Calu3 (cell line): ENCODE measurements at regions not wholly inside any gene's neighbourhood (a gene's known extent, or its start where the extent isn't known, plus 50 kb on each side); places are given as distances from the start of the nearest gene placed in this dataset.
"Not testable (repeated sequence)": the region's sequence is repeated elsewhere in the genome, so short reads cannot be mapped to it uniquely, and the experiment has no call there.

Experiments used
- BruUV-seq: library from RNA; stranded (reverse); fragments of 400-500 nt; replicated peaks from 2 replicates; lab custom pipeline; 2021; lab: Mats Ljungman, UMichigan
- CTCF ChIA-PET: fragments of 300-600 bp; sonication (Branson Sonifier 250); formaldehyde crosslinking; loops from one replicate; lab custom pipeline; 2022; ENCODE audit warnings: antibody characterized with exemption; lab: Charles Lee
- DNase-seq: peaks from one replicate; pipeline ENCODE4 v3.0.0; 2022
- H3K27ac Mint-ChIP-seq: one replicate; pipeline ENCODE4 v1.8.0; 2022; ENCODE audit warnings: mixed read lengths; ENCODE audit not compliant: unreplicated experiment
- H3K27me3 Mint-ChIP-seq: one replicate; pipeline ENCODE4 v1.8.0; 2022; ENCODE audit warnings: mixed read lengths; ENCODE audit not compliant: unreplicated experiment
- H3K36me3 Mint-ChIP-seq: one replicate; pipeline ENCODE4 v1.8.0; 2022; ENCODE audit warnings: mild to moderate bottlenecking, moderate library complexity, mixed read lengths; ENCODE audit not compliant: insufficient read depth, unreplicated experiment
- H3K4me1 Mint-ChIP-seq: one replicate; pipeline ENCODE4 v1.8.0; 2022; ENCODE audit warnings: mild to moderate bottlenecking, low read depth, mixed read lengths; ENCODE audit not compliant: unreplicated experiment
- H3K4me3 Mint-ChIP-seq: one replicate; pipeline ENCODE4 v1.8.0; 2022; ENCODE audit warnings: mild to moderate bottlenecking, low read depth, moderate library complexity, mixed read lengths; ENCODE audit not compliant: unreplicated experiment
- H3K9me3 Mint-ChIP-seq: one replicate; pipeline ENCODE4 v1.8.0; 2022; ENCODE audit warnings: low read depth, mixed read lengths; ENCODE audit not compliant: unreplicated experiment
- intact Hi-C: fragments of 100-400 bp; cut with micrococcal nuclease; formaldehyde crosslinking; loops from one replicate; pipeline ENCODE4 v1.10.0; 2022; ENCODE audit not compliant: unreplicated experiment
- TF ChIP-seq, protein P1 (sequence below): fragments of 200-600 bp; IDR thresholded peaks from one replicate; pipeline ENCODE4 v1.8.0; 2022; ENCODE audit warnings: antibody characterized with exemption; ENCODE audit not compliant: unreplicated experiment

DNA sequence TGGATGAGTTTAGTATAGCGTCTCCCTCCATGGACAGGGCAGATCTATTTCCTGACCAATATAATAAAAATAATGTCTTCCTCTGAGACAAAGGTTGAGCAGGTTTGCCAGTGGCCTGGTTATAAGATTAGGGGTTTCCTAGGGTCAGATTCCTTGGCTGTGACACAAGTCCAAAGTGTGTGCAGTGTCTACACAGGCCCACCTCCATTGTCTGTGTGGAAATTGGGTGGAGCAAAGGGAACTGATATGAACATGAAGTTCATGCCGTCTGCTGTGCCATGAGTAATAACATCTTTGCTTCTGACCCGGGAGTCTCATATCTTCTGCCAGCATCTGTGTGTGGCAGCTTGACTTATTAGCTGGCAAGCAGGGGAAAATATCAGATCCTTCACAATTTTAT lies 187.7 kb upstream of the BOD1L1 start:
- intact Hi-C loops = no loop called here
- Mint-ChIP-seq H3K9me3 (no peaks in the 10 kb centered on the region), H3K4me3 (no peak overlapping the region), H3K27ac (no peak overlapping the region), H3K27me3 (no peaks in the 10 kb centered on the region), H3K36me3 (no peaks in the 10 kb centered on the region), H3K4me1 (no peaks in the 10 kb centered on the region)
- CTCF ChIA-PET = no interaction called here
- TF ChIP-seq, protein P1, sequence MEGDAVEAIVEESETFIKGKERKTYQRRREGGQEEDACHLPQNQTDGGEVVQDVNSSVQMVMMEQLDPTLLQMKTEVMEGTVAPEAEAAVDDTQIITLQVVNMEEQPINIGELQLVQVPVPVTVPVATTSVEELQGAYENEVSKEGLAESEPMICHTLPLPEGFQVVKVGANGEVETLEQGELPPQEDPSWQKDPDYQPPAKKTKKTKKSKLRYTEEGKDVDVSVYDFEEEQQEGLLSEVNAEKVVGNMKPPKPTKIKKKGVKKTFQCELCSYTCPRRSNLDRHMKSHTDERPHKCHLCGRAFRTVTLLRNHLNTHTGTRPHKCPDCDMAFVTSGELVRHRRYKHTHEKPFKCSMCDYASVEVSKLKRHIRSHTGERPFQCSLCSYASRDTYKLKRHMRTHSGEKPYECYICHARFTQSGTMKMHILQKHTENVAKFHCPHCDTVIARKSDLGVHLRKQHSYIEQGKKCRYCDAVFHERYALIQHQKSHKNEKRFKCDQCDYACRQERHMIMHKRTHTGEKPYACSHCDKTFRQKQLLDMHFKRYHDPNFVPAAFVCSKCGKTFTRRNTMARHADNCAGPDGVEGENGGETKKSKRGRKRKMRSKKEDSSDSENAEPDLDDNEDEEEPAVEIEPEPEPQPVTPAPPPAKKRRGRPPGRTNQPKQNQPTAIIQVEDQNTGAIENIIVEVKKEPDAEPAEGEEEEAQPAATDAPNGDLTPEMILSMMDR = no peak
- BruUV-seq = no TSS peak
- DNase-seq = no peak

DNA sequence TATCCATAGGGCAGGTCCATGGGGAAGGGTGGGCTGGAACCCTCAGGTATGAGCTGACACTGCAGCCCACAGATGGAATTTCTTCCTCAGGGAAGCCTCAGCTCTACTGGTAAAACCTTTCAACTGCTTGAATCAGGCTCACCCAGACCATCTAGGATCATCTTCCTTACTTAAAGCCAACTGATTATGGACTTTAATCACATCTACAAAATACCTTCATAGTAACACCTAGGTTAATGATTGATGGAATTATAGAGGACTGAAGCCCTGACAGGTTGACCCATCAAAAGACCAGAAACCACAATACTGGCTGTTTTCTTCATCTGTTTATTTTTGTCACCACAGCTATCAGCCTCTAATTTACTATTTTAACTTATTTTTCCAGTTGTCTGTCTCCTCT lies 188.9 kb upstream of the BOD1L1 start:
- intact Hi-C loops = no loop called here
- H3K4me1 Mint-ChIP-seq = no peaks in the 10 kb centered on the region
- H3K36me3 Mint-ChIP-seq = no peaks in the 10 kb centered on the region
- no peaks in the 10 kb centered on the region for H3K9me3 Mint-ChIP-seq
- no peak overlapping the region for H3K27ac Mint-ChIP-seq
- CTCF ChIA-PET = no interaction called here
- no peak for DNase-seq
- TF ChIP-seq, protein P1 = no peak
- H3K4me3 Mint-ChIP-seq = no peak overlapping the region
- no peaks in the 10 kb centered on the region for H3K27me3 Mint-ChIP-seq
- no TSS peak for BruUV-seq

DNA sequence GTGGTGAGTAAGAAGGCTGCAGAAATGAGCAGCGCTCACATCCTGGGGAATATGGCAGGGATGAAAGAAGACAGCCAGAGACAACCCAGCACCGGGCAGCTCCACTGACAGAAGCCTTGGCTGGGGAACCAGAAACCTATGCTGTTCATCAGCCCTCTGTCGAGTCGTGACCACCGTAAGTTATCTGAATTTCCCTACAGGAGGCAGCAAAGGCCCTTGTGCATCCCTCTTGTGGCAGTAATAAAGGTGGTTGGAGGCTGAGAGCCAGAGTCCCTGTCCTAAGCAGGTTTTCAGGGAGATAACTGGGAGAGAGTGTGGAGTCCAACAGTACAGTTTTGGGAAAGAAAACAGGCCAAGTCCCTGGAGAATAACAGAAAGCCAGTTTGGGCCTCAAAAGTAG lies 194.0 kb upstream of the BOD1L1 start:
- no peaks in the 10 kb centered on the region for H3K4me1 Mint-ChIP-seq
- no TSS peak for BruUV-seq
- TF ChIP-seq, protein P1 = no peak
- DNase-seq = no peak
- H3K4me3 Mint-ChIP-seq = no peak overlapping the region
- no peak overlapping the region for H3K27ac Mint-ChIP-seq
- intact Hi-C loops = no loop called here
- CTCF ChIA-PET = interaction anchor here (0.7 kb wide), 1 partner anchor 70 kb away, joined by 3 read pairs; no protein-coding TSS in a partner anchor
- peaks cover 13% of the 10 kb centered on the region for H3K9me3 Mint-ChIP-seq
- no peaks in the 10 kb centered on the region for H3K36me3 Mint-ChIP-seq
- no peaks in the 10 kb centered on the region for H3K27me3 Mint-ChIP-seq

DNA sequence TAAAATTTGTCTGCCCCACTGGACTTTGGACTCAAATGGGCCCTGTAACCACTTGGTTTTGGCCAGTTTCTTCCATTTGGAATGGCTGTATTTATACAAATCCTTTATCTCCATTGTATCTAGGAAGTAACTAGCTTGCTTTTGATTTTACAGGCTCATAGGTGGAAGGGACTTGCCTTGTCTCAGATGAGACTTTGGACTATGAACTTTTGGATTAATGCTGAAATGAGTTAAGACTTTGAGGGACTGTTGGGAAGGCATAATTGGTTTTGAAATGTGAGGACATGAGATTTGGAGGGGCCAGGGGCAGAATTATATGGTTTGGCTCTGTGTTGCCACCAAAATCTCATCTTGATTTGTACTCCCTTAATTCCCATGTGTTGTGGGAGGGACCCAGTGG lies 198.3 kb upstream of the BOD1L1 start:
- intact Hi-C loops, BruUV-seq, H3K27ac Mint-ChIP-seq, H3K27me3 Mint-ChIP-seq, H3K4me3 Mint-ChIP-seq, H3K36me3 Mint-ChIP-seq, DNase-seq, CTCF ChIA-PET, H3K4me1 Mint-ChIP-seq: not testable (repeated sequence)
- H3K9me3 Mint-ChIP-seq = peaks cover 13% of the 10 kb centered on the region

DNA sequence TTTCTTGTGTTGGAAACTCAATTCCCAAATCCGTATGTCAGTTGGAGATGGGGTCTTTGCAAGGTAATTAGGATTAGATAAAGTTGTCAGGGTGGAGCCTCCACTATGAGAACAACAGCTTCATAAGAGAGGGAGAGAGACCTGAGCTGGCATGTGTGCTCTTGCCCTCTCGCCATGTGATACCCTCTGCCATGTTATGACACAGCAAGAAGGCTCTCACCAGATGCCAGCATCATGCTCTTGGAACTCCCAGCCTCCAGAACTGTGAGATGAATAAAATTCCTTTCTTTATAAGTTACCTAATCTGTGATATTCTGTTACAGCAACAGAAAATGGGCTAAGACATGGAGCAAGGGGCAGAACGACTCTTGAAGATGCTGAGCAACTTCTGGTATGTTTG lies 201.9 kb upstream of the BOD1L1 start:
- CTCF ChIA-PET = no interaction called here
- intact Hi-C loops = no loop called here
- BruUV-seq = no TSS peak
- H3K4me1 Mint-ChIP-seq = no peaks in the 10 kb centered on the region
- peaks cover 4% of the 10 kb centered on the region for H3K9me3 Mint-ChIP-seq
- TF ChIP-seq, protein P1 = no peak
- no peak overlapping the region for H3K27ac Mint-ChIP-seq
- no peaks in the 10 kb centered on the region for H3K36me3 Mint-ChIP-seq
- no peaks in the 10 kb centered on the region for H3K27me3 Mint-ChIP-seq
- no peak overlapping the region for H3K4me3 Mint-ChIP-seq
- DNase-seq = no peak
